NCI-H345 treated with DMSO at 0.1 percent for 48 hours (cell line): ENCODE measurements at regions not wholly inside any gene's neighbourhood (a gene's known extent, or its start where the extent isn't known, plus 50 kb on each side); places are given as distances from the start of the nearest gene placed in this dataset.

Experiments
- DNase-seq: peaks from one replicate; lab custom pipeline; 2025; ENCODE audit not compliant: unreplicated experiment; lab: John Stamatoyannopoulos, UW

GRCh38 chr13:105135852-105136615, 1399.4 kb downstream of the EFNB2 start:
- DNase-seq, result no peak

GRCh38 chr13:105127732-105128131, 1407.7 kb downstream of the EFNB2 start:
- DNase-seq, result no peak

GRCh38 chr13:105121221-105121620, 1414.2 kb downstream of the EFNB2 start:
- no peak for DNase-seq

- DNase-seq, result no peak
Measured at GRCh38 chr13:105118426-105118985, 1417.0 kb downstream of the EFNB2 start.

- no peak for DNase-seq
Measured at GRCh38 chr13:105116966-105117365, 1418.5 kb downstream of the EFNB2 start.

GRCh38 chr13:105112561-105112960, 1422.9 kb downstream of the EFNB2 start:
- DNase-seq, result no peak

- no peak for DNase-seq
Measured at GRCh38 chr13:105107781-105108180, 1427.7 kb downstream of the EFNB2 start.

GRCh38 chr13:105105471-105105870, 1430.0 kb downstream of the EFNB2 start:
- DNase-seq, result no peak

GRCh38 chr13:105097521-105097920, 1437.9 kb downstream of the EFNB2 start:
- DNase-seq, result no peak

GRCh38 chr13:105089858-105090643, 1445.4 kb downstream of the EFNB2 start:
- DNase-seq, result no peak

GRCh38 chr13:105087945-105088344, 1447.5 kb downstream of the EFNB2 start:
- DNase-seq, result no peak

- DNase-seq, result no peak
Measured at GRCh38 chr13:105084931-105085330, 1450.5 kb downstream of the EFNB2 start.

- DNase-seq, result no peak
Measured at GRCh38 chr13:105083992-105084391, 1451.5 kb downstream of the EFNB2 start.

GRCh38 chr13:105074755-105075154, 1460.7 kb downstream of the EFNB2 start:
- DNase-seq, result no peak

GRCh38 chr13:105073041-105073440, 1462.4 kb downstream of the EFNB2 start:
- no peak for DNase-seq

GRCh38 chr13:105070452-105070851, 1465.0 kb downstream of the EFNB2 start:
- DNase-seq, result no peak

GRCh38 chr13:105069106-105069505, 1466.4 kb downstream of the EFNB2 start:
- DNase-seq, result no peak

- DNase-seq, result no peak
Measured at GRCh38 chr13:105063676-105064075, 1471.8 kb downstream of the EFNB2 start.

GRCh38 chr13:105059786-105060185, 1475.7 kb downstream of the EFNB2 start:
- no peak for DNase-seq

GRCh38 chr13:105058517-105058916, 1476.9 kb downstream of the EFNB2 start:
- no peak for DNase-seq

- DNase-seq, result no peak
Measured at GRCh38 chr13:105052711-105053110, 1482.8 kb downstream of the EFNB2 start.

GRCh38 chr13:105050686-105051085, 1484.8 kb downstream of the EFNB2 start:
- no peak for DNase-seq
